ENCODE measurements at regions not wholly inside any gene's neighbourhood (a gene's known extent, or its start where the extent isn't known, plus 50 kb on each side); places are given as distances from the start of the nearest gene placed in this dataset.

- TF ChIP-seq ZNF274 (IDR thresholded peaks at IDR 0.05; ENCODE audit: low read depth, low read length) (no peak), YY1 (IDR thresholded peaks at IDR 0.05; ENCODE audit: insufficient read depth, insufficient read length) (no peak)
Measured at GRCh38 chr6:1554141-1554475, 55.6 kb upstream of the FOXC1 start.
